CD4-positive, alpha-beta T cell treated with Interleukin-17A for 1 hour (primary cell): ENCODE measurements at regions not wholly inside any gene's neighbourhood (a gene's known extent, or its start where the extent isn't known, plus 50 kb on each side); places are given as distances from the start of the nearest gene placed in this dataset.

ENCODE experiments used
- DNase-seq: peaks from one replicate; pipeline ENCODE4 v3.0.0-alpha.2; 2020

- DNase-seq = no peak
Measured at GRCh38 chr5:136526021-136526420, 160.7 kb upstream of the TRPC7 start.

- DNase-seq = no peak
Measured at GRCh38 chr5:136525597-136525996, 160.3 kb upstream of the TRPC7 start.

GRCh38 chr5:136522217-136522956, 157.0 kb upstream of the TRPC7 start:
- no peak for DNase-seq

GRCh38 chr5:136521696-136522095, 156.4 kb upstream of the TRPC7 start:
- DNase-seq = no peak

GRCh38 chr5:136518814-136519213, 153.5 kb upstream of the TRPC7 start:
- DNase-seq = no peak

- no peak for DNase-seq
Measured at GRCh38 chr5:136518174-136518573, 152.8 kb upstream of the TRPC7 start.

- DNase-seq = no peak
Measured at GRCh38 chr5:136517755-136518154, 152.4 kb upstream of the TRPC7 start.

GRCh38 chr5:136516637-136517036, 151.3 kb upstream of the TRPC7 start:
- no peak for DNase-seq

- DNase-seq = no peak
Measured at GRCh38 chr5:136513430-136513829, 148.1 kb upstream of the TRPC7 start.

GRCh38 chr5:136511046-136511445, 145.7 kb upstream of the TRPC7 start:
- DNase-seq = no peak

- DNase-seq = no peak
Measured at GRCh38 chr5:136510481-136510880, 145.1 kb upstream of the TRPC7 start.

GRCh38 chr5:136506131-136506530, 140.8 kb upstream of the TRPC7 start:
- no peak for DNase-seq

GRCh38 chr5:136501133-136501532, 135.8 kb upstream of the TRPC7 start:
- DNase-seq = no peak

GRCh38 chr5:136492587-136492986, 127.2 kb upstream of the TRPC7 start:
- DNase-seq = no peak

GRCh38 chr5:136491806-136492205, 126.5 kb upstream of the TRPC7 start:
- DNase-seq = no peak

- DNase-seq = no peak
Measured at GRCh38 chr5:136484808-136485325, 119.5 kb upstream of the TRPC7 start.

- DNase-seq = no peak
Measured at GRCh38 chr5:136482206-136482605, 116.9 kb upstream of the TRPC7 start.

- DNase-seq = no peak
Measured at GRCh38 chr5:136474466-136474865, 109.1 kb upstream of the TRPC7 start.

GRCh38 chr5:136467632-136468031, 102.3 kb upstream of the TRPC7 start:
- no peak for DNase-seq

GRCh38 chr5:136466041-136466415, 100.7 kb upstream of the TRPC7 start:
- no peak for DNase-seq

GRCh38 chr5:136458481-136458880, 93.1 kb upstream of the TRPC7 start:
- no peak for DNase-seq

GRCh38 chr5:136457390-136458013, 92.2 kb upstream of the TRPC7 start:
- no peak for DNase-seq

GRCh38 chr5:136455409-136455808, 90.1 kb upstream of the TRPC7 start:
- DNase-seq = no peak

GRCh38 chr5:136453986-136454758, 88.8 kb upstream of the TRPC7 start:
- DNase-seq = no peak
